ENCODE measurements at regions not wholly inside any gene's neighbourhood (a gene's known extent, or its start where the extent isn't known, plus 50 kb on each side); places are given as distances from the start of the nearest gene placed in this dataset.

GRCh38 chr9:117470455-117470854 lies 55.6 kb upstream of the ASTN2 start:
- no peak for TF ChIP-seq REST (IDR thresholded peaks at IDR 0.05; ENCODE audit: unreplicated experiment)
- TF ChIP-seq, protein P1, sequence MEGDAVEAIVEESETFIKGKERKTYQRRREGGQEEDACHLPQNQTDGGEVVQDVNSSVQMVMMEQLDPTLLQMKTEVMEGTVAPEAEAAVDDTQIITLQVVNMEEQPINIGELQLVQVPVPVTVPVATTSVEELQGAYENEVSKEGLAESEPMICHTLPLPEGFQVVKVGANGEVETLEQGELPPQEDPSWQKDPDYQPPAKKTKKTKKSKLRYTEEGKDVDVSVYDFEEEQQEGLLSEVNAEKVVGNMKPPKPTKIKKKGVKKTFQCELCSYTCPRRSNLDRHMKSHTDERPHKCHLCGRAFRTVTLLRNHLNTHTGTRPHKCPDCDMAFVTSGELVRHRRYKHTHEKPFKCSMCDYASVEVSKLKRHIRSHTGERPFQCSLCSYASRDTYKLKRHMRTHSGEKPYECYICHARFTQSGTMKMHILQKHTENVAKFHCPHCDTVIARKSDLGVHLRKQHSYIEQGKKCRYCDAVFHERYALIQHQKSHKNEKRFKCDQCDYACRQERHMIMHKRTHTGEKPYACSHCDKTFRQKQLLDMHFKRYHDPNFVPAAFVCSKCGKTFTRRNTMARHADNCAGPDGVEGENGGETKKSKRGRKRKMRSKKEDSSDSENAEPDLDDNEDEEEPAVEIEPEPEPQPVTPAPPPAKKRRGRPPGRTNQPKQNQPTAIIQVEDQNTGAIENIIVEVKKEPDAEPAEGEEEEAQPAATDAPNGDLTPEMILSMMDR (conservative IDR thresholded peaks at IDR 0.05; ENCODE audit: low read depth in 2 of 2), result no peak
- no peak for TF ChIP-seq EZH2phosphoT487 (IDR thresholded peaks at IDR 0.05; ENCODE audit: unreplicated experiment)
- no peak for TF ChIP-seq POLR2AphosphoS5 (IDR thresholded peaks at IDR 0.05; ENCODE audit: low read depth)
